ENCODE measurements at regions not wholly inside any gene's neighbourhood (a gene's known extent, or its start where the extent isn't known, plus 50 kb on each side); places are given as distances from the start of the nearest gene placed in this dataset.

DNA sequence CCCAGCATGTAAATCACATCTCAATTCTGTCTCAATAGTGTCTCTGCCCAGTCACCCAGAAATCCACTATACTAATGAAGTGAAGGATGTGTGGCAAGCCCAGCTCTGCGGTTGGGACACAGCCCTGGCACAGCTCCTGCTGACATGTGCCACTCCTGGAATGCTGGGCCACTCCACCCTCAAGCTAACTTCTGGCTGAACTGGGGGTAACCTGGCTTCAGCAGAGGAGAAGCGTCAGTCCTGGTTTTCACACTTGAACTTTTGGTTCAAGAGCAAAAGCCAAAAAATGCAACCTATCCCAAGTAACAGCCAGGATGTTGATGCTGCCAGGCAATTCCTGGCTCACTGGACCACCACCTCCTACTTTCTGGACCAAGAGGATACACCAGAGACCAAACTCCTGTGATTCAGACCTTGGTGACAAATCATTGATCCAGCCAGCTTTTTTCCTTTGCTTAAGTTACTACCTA, 86.4 kb downstream of the ARRDC3 start:
- peaks cover 0 to 4% (median 0%) of the 10 kb centered on the region in 4 experiments; a peak in 1 of 7 replicates for H3K4me1 ChIP-seq (replicated peaks in 1 of 4; ENCODE audit: control insufficient read depth in 3 of 4, insufficient read depth in 4 of 4, low read length in 3 of 4)
- no peaks in the 10 kb centered on the region for H3K23me2 ChIP-seq (ENCODE audit: low read depth, low read length)
- no peak overlapping the region for H4K8ac ChIP-seq (ENCODE audit: extremely low read depth, insufficient read depth, low read length)
- H4K5ac ChIP-seq (ENCODE audit: insufficient read length, low read depth, low read length), result no peak overlapping the region
- no peak overlapping the region for H3K14ac ChIP-seq (ENCODE audit: insufficient read length)
- H2BK5ac ChIP-seq (ENCODE audit: low read depth, low read length), result no peak overlapping the region
- CTCF ChIA-PET (ENCODE audit: partially characterized antibody), result interaction anchor here (0.7 to 1.7 kb wide), 5 partner anchors 8 to 74 kb away, joined by 3 to 7 read pairs (median 3); no protein-coding TSS in a partner anchor
- no peak overlapping the region for H3K4ac ChIP-seq (replicated peaks; ENCODE audit: insufficient read length, low read depth, low read length)
- H2AFZ ChIP-seq (ENCODE audit: low read length), result no peak overlapping the region
- no peak overlapping the region for H2BK120ac ChIP-seq (replicated peaks; ENCODE audit: low read depth, low read length)
- no peak overlapping the region for H3K18ac ChIP-seq (ENCODE audit: extremely low read depth, low read length)
- POLR2A ChIA-PET (ENCODE audit: partially characterized antibody), result interaction anchor here (0.6 to 2.2 kb wide), 2 partner anchors 20 to 86 kb away, joined by 3 to 6 read pairs; partner anchors contain the start of gene ARRDC3
- no peak overlapping the region for H4K91ac ChIP-seq (replicated peaks; ENCODE audit: insufficient read length, low read length)
- H2AK5ac ChIP-seq (ENCODE audit: low read depth, low read length), result no peak overlapping the region
- H3K4me2 ChIP-seq (ENCODE audit: insufficient read depth in 1 of 2, low read depth in 2 of 2, low read length in 2 of 2), result no peak overlapping the region
- no peak overlapping the region for H2BK15ac ChIP-seq (ENCODE audit: low read length)
- no peak overlapping the region for H2BK12ac ChIP-seq (ENCODE audit: low read depth, low read length)
- H3K79me1 ChIP-seq (ENCODE audit: low read depth, low read length), result no peaks in the 10 kb centered on the region
- H3K27ac ChIP-seq (ENCODE audit: low read depth, low read length), result no peak overlapping the region
- DNase-seq (ENCODE audit: low read depth in 1 of 2, low spot score in 2 of 2), result no peak
- H3K9me3 ChIP-seq (ENCODE audit: insufficient read depth in 2 of 2, low read depth in 1 of 2, low read length in 1 of 2), result no peaks in the 10 kb centered on the region; a peak in 1 of 4 replicates
- no peaks in the 10 kb centered on the region for H4K20me1 ChIP-seq (replicated peaks in 1 of 2; ENCODE audit: control insufficient read depth in 1 of 2, insufficient read depth in 2 of 2, low read length in 2 of 2)
- no peaks in the 10 kb centered on the region for H3K27me3 ChIP-seq (replicated peaks in 1 of 4; ENCODE audit: control insufficient read depth in 3 of 4, extremely low read depth in 1 of 4, insufficient read depth in 3 of 4, low read length in 3 of 4)
- no peak overlapping the region for H3K4me3 ChIP-seq (ENCODE audit: extremely low read depth in 1 of 4, insufficient read depth in 2 of 4, low read depth in 3 of 4, low read length in 4 of 4)
- no peak for FAIRE-seq
- no peak overlapping the region for H2BK20ac ChIP-seq (ENCODE audit: low read length)
- no peaks in the 10 kb centered on the region for H3K79me2 ChIP-seq (ENCODE audit: control insufficient read depth in 1 of 2, insufficient read depth in 2 of 2, low read length in 2 of 2)
- no peak overlapping the region for H3K9ac ChIP-seq (replicated peaks in 1 of 4; ENCODE audit: extremely low read depth in 1 of 4, low read depth in 3 of 4, low read length in 3 of 4)
- 92% methylated on average over 2 of the region's 2 CpGs; no CpG with 5 or more reads in 1 of the 2 experiments for WGBS, 2 experiments (ENCODE audit: extremely low coverage in 1 of 2, insufficient coverage in 1 of 2, insufficient read length in 1 of 2, insufficient replicate concordance in 2 of 2, low coverage in 1 of 2, low lambda C conversion rate in 2 of 2, missing lambda C conversion rate in 1 of 2)
- no peak overlapping the region for H3K56ac ChIP-seq (replicated peaks; ENCODE audit: insufficient read length, low read depth, low read length)
- H3K36me3 ChIP-seq (ENCODE audit: control insufficient read depth in 2 of 4, insufficient read depth in 4 of 4, low read length in 3 of 4), result no peaks in the 10 kb centered on the region
- H3K23ac ChIP-seq (ENCODE audit: insufficient read length), result no peak overlapping the region
- no peak for TF ChIP-seq RFX5 (IDR thresholded peaks at IDR 0.05; ENCODE audit: borderline replicate concordance, low read depth, low read length)
- no peak for TF ChIP-seq MAFK (IDR thresholded peaks at IDR 0.05; ENCODE audit: low read depth, low read length)
- no peak for TF ChIP-seq CBX5 (IDR thresholded peaks at IDR 0.05; ENCODE audit: low read depth, low read length)
- TF ChIP-seq SIN3A (conservative IDR thresholded peaks at IDR 0.05 in 1 of 2, IDR thresholded peaks at IDR 0.05 in 1 of 2; ENCODE audit: low read depth in 1 of 2, low read length in 2 of 2), result no peak
- no peak for TF ChIP-seq YY1 (IDR thresholded peaks at IDR 0.05; ENCODE audit: low read depth, low read length)
- no peak for TF ChIP-seq CEBPB (IDR thresholded peaks at IDR 0.05; ENCODE audit: low read depth, low read length)
- TF ChIP-seq KDM5A (IDR thresholded peaks at IDR 0.05; ENCODE audit: low read length), result no peak
- TF ChIP-seq, protein P1, sequence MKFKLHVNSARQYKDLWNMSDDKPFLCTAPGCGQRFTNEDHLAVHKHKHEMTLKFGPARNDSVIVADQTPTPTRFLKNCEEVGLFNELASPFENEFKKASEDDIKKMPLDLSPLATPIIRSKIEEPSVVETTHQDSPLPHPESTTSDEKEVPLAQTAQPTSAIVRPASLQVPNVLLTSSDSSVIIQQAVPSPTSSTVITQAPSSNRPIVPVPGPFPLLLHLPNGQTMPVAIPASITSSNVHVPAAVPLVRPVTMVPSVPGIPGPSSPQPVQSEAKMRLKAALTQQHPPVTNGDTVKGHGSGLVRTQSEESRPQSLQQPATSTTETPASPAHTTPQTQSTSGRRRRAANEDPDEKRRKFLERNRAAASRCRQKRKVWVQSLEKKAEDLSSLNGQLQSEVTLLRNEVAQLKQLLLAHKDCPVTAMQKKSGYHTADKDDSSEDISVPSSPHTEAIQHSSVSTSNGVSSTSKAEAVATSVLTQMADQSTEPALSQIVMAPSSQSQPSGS (IDR thresholded peaks at IDR 0.05; ENCODE audit: low read length), result no peak
- TF ChIP-seq TEAD4 (IDR thresholded peaks at IDR 0.05; ENCODE audit: low read depth, low read length), result no peak
- TF ChIP-seq, protein P2, sequence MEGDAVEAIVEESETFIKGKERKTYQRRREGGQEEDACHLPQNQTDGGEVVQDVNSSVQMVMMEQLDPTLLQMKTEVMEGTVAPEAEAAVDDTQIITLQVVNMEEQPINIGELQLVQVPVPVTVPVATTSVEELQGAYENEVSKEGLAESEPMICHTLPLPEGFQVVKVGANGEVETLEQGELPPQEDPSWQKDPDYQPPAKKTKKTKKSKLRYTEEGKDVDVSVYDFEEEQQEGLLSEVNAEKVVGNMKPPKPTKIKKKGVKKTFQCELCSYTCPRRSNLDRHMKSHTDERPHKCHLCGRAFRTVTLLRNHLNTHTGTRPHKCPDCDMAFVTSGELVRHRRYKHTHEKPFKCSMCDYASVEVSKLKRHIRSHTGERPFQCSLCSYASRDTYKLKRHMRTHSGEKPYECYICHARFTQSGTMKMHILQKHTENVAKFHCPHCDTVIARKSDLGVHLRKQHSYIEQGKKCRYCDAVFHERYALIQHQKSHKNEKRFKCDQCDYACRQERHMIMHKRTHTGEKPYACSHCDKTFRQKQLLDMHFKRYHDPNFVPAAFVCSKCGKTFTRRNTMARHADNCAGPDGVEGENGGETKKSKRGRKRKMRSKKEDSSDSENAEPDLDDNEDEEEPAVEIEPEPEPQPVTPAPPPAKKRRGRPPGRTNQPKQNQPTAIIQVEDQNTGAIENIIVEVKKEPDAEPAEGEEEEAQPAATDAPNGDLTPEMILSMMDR (IDR thresholded peaks at IDR 0.05; ENCODE audit: control extremely low read depth in 1 of 3, insufficient read depth in 1 of 3, low read depth in 1 of 3, low read length in 3 of 3), result no peak

Data from H1 (cell line).